Liver (tissue), 8 donors: ENCODE measurements at regions not wholly inside any gene's neighbourhood (a gene's known extent, or its start where the extent isn't known, plus 50 kb on each side); places are given as distances from the start of the nearest gene placed in this dataset.

Experiments used
- DNase-seq: peaks from one replicate; pipeline ENCODE4 v3.0.0-alpha.2; 2017; ENCODE audit warnings: low spot score
- H3K27ac ChIP-seq, 2 donors: one replicate each; pipeline ENCODE4 v1.7.0; 2013; ENCODE audit warnings: inconsistent platforms in 2 of 2, low read length in 2 of 2, control low read depth in 1 of 2, low read depth in 1 of 2, mild to moderate bottlenecking in 1 of 2
- H3K27me3 ChIP-seq, 4 donors: one replicate each; pipeline versions ENCODE4 v1.6.1 to v1.7.0; 2013; ENCODE audit warnings: low read length in 3 of 4, inconsistent platforms in 1 of 4, mild to moderate bottlenecking in 1 of 4, moderate library complexity in 1 of 4; ENCODE audit not compliant: control insufficient read depth in 4 of 4, insufficient read depth in 4 of 4
- H3K36me3 ChIP-seq, 4 donors: one replicate each; pipeline versions ENCODE4 v1.6.1 to v1.7.0; 2013; ENCODE audit warnings: low read length in 3 of 4, mild to moderate bottlenecking in 3 of 4, low read depth in 1 of 4, moderate library complexity in 1 of 4; ENCODE audit not compliant: control insufficient read depth in 4 of 4, insufficient read depth in 3 of 4
- H3K4me1 ChIP-seq, 4 donors: one replicate each; pipeline versions ENCODE4 v1.6.1 to v1.7.0; 2013; ENCODE audit warnings: low read length in 3 of 4, mild to moderate bottlenecking in 3 of 4, moderate library complexity in 1 of 4; ENCODE audit not compliant: control insufficient read depth in 4 of 4, insufficient read depth in 4 of 4
- H3K4me3 ChIP-seq, 3 donors: one replicate each; pipeline versions ENCODE4 v1.6.1 to v1.7.0; 2013; ENCODE audit warnings: low read length in 3 of 3, control low read depth in 1 of 3, low read depth in 1 of 3, mild to moderate bottlenecking in 1 of 3
- H3K9ac ChIP-seq, 2 donors: one replicate each; pipeline ENCODE4 v1.7.0; 2013; ENCODE audit warnings: low read length in 2 of 2, mild to moderate bottlenecking in 2 of 2, moderate library complexity in 2 of 2, control low read depth in 1 of 2, low read depth in 1 of 2
- H3K9me3 ChIP-seq, 4 donors: one replicate each; pipeline versions ENCODE4 v1.6.1 to v1.7.0; 2013; ENCODE audit warnings: low read length in 3 of 4; ENCODE audit not compliant: control insufficient read depth in 4 of 4
- ATF3 ChIP-seq: IDR thresholded peaks from 2 replicates; pipeline ENCODE4 v1.6.1; 2016; ENCODE audit warnings: antibody characterized with exemption
- CTCF ChIP-seq: fragments of 150-350 bp; IDR thresholded peaks from 2 replicates; pipeline ENCODE4 v1.5.1; 2017; ENCODE audit warnings: improper control_type of control experiment, low read depth, low read length; ENCODE audit not compliant: missing input control
- EGR1 ChIP-seq, 2 donors: IDR thresholded peaks; 2 replicates each; pipeline ENCODE4 v1.6.1; 2016 to 2018; ENCODE audit warnings: antibody characterized with exemption in 2 of 2, low read depth in 2 of 2
- FOXA1 ChIP-seq: IDR thresholded peaks from 2 replicates; pipeline ENCODE4 v1.6.1; 2016; ENCODE audit warnings: antibody characterized with exemption
- FOXA2 ChIP-seq: IDR thresholded peaks from 2 replicates; pipeline ENCODE4 v1.6.1; 2016; ENCODE audit warnings: antibody characterized with exemption
- GABPA ChIP-seq, 2 donors: IDR thresholded peaks in 1 of 2; conservative IDR thresholded peaks in 1 of 2; 2 replicates each; pipeline ENCODE4 v1.6.1; 2016; ENCODE audit warnings: antibody characterized with exemption in 2 of 2, mild to moderate bottlenecking in 1 of 2, moderate library complexity in 1 of 2
- HNF4A ChIP-seq, 2 donors: conservative IDR thresholded peaks; 2 replicates each; pipeline ENCODE4 v1.6.1; 2016; ENCODE audit warnings: antibody characterized with exemption in 2 of 2, mild to moderate bottlenecking in 2 of 2
- HNF4G ChIP-seq: IDR thresholded peaks from 2 replicates; pipeline ENCODE4 v1.6.1; 2016; ENCODE audit warnings: antibody characterized with exemption
- JUND ChIP-seq, 2 donors: IDR thresholded peaks; 2 replicates each; pipeline ENCODE4 v1.6.1; 2016; ENCODE audit warnings: antibody characterized with exemption in 2 of 2
- MAX ChIP-seq: IDR thresholded peaks from 2 replicates; pipeline ENCODE4 v1.6.1; 2016; ENCODE audit warnings: antibody characterized with exemption
- NR2F2 ChIP-seq: IDR thresholded peaks from 2 replicates; pipeline ENCODE4 v1.6.1; 2016; ENCODE audit warnings: antibody characterized with exemption
- RAD21 ChIP-seq, 2 donors: IDR thresholded peaks; 2 replicates each; pipeline ENCODE4 v1.6.1; 2016; ENCODE audit warnings: antibody characterized with exemption in 2 of 2, mild to moderate bottlenecking in 2 of 2
- REST ChIP-seq: IDR thresholded peaks from 2 replicates; pipeline ENCODE4 v1.6.1; 2016; ENCODE audit warnings: antibody characterized with exemption, mild to moderate bottlenecking
- RXRA ChIP-seq, 2 donors: IDR thresholded peaks; 2 replicates each; pipeline ENCODE4 v1.6.1; 2017 to 2018; ENCODE audit warnings: antibody characterized with exemption in 2 of 2, mild to moderate bottlenecking in 1 of 2
- SP1 ChIP-seq: IDR thresholded peaks from 2 replicates; pipeline ENCODE4 v1.6.1; 2018; ENCODE audit warnings: antibody characterized with exemption, mild to moderate bottlenecking
- TAF1 ChIP-seq: conservative IDR thresholded peaks from 2 replicates; pipeline ENCODE4 v1.6.1; 2016; ENCODE audit warnings: antibody characterized with exemption, mild to moderate bottlenecking
- YY1 ChIP-seq: IDR thresholded peaks from 2 replicates; pipeline ENCODE4 v1.6.1; 2016; ENCODE audit warnings: antibody characterized with exemption, mild to moderate bottlenecking
- ZBTB33 ChIP-seq: IDR thresholded peaks from 2 replicates; pipeline ENCODE4 v1.6.1; 2016; ENCODE audit warnings: antibody characterized with exemption
- WGBS: extraction: QIAGEN DNeasy Blood & Tissue Kit; methylation state at CpG from one replicate; pipeline ENCODE4 v1.1.7; 2013; 5-methylcytosine and 5-hydroxymethylcytosine counted together
- donor health status: healthy.
- donor health status: healthy.
- donor health status: healthy.
- donor health status: healthy.
- donor health status: healthy.

GRCh38 chr2:217116610-217117009, 256.7 kb upstream of the TNP1 start:
- no peaks in the 10 kb centered on the region for H3K4me1 ChIP-seq
- H3K27ac ChIP-seq, result no peak overlapping the region
- WGBS, result 84% methylated on average over 1 of the region's 1 CpG
- TF ChIP-seq EGR1 (IDR thresholded peaks at IDR 0.05; ENCODE audit: low read depth in 2 of 2) (no peak), HNF4G (no peak), NR2F2 (no peak), GABPA (IDR thresholded peaks at IDR 0.05 in 1 of 2, conservative IDR thresholded peaks at IDR 0.05 in 1 of 2) (no peak), CTCF (no peak), ATF3 (no peak), REST (no peak), HNF4A (conservative IDR thresholded peaks at IDR 0.05) (no peak), FOXA1 (no peak), MAX (no peak), RXRA (IDR thresholded peaks at IDR 0.05) (no peak), SP1 (no peak), FOXA2 (no peak), TAF1 (no peak), RAD21 (IDR thresholded peaks at IDR 0.05) (no peak), ZBTB33 (no peak), YY1 (no peak)
- no peaks in the 10 kb centered on the region for H3K36me3 ChIP-seq
- H3K4me3 ChIP-seq, result no peak overlapping the region
- no peaks in the 10 kb centered on the region for H3K27me3 ChIP-seq
- H3K9ac ChIP-seq, result no peak overlapping the region
- no peak for DNase-seq
- no peaks in the 10 kb centered on the region for H3K9me3 ChIP-seq

- no peak for DNase-seq
- H3K9ac ChIP-seq, result no peak overlapping the region
- no peaks in the 10 kb centered on the region for H3K9me3 ChIP-seq
- no peak overlapping the region for H3K4me3 ChIP-seq
- H3K27me3 ChIP-seq, result no peaks in the 10 kb centered on the region
- 43% methylated on average over 6 of the region's 6 CpGs for WGBS
- H3K4me1 ChIP-seq, result no peaks in the 10 kb centered on the region
- no peaks in the 10 kb centered on the region for H3K36me3 ChIP-seq
- H3K27ac ChIP-seq, result no peak overlapping the region
- TF ChIP-seq HNF4G (peak; percentile 9), HNF4A (conservative IDR thresholded peaks at IDR 0.05) (peak; percentile 63 to 75), CTCF (no peak), FOXA2 (no peak), REST (no peak), GABPA (IDR thresholded peaks at IDR 0.05 in 1 of 2, conservative IDR thresholded peaks at IDR 0.05 in 1 of 2) (no peak), EGR1 (IDR thresholded peaks at IDR 0.05; ENCODE audit: low read depth in 2 of 2) (no peak), TAF1 (no peak), YY1 (no peak), JUND (IDR thresholded peaks at IDR 0.05) (no peak), RXRA (IDR thresholded peaks at IDR 0.05) (no peak)
Observed at GRCh38 chr2:217114117-217114516, 254.3 kb upstream of the TNP1 start.
